Caki2 (cell line): ENCODE measurements at regions not wholly inside any gene's neighbourhood (a gene's known extent, or its start where the extent isn't known, plus 50 kb on each side); places are given as distances from the start of the nearest gene placed in this dataset.
"Not testable (repeated sequence)": the region's sequence is repeated elsewhere in the genome, so short reads cannot be mapped to it uniquely, and the experiment has no call there.

ENCODE experiments used
- DNase-seq: peaks from one replicate; pipeline ENCODE4 v3.0.0-alpha.2; 2015; ENCODE audit warnings: low read depth
- in situ Hi-C: cut with HindIII; loops from 2 replicates; pipeline ENCODE4 v1.10.0; 2016; ENCODE audit warnings: low sequenced_read_pairs, low pct_unique_long_range_greater_than_20kb, mixed read lengths

- no peak for DNase-seq
Measured at GRCh38 chr2:237207646-237208045, 122.0 kb downstream of the COPS8 start.

GRCh38 chr2:237208373-237209260, 122.9 kb downstream of the COPS8 start:
- in situ Hi-C loops, result no loop called here
- DNase-seq, result no peak

More at GRCh38 chr2:237207646-237208045, 122.0 kb downstream of the COPS8 start:
- in situ Hi-C loops, result no loop called here

GRCh38 chr2:237209885-237210284, 124.2 kb downstream of the COPS8 start:
- in situ Hi-C loops, result no loop called here
- DNase-seq, result no peak

GRCh38 chr2:237210297-237210696, 124.6 kb downstream of the COPS8 start:
- in situ Hi-C loops, result no loop called here

GRCh38 chr2:237210763-237211162, 125.1 kb downstream of the COPS8 start:
- no peak for DNase-seq
- in situ Hi-C loops, result no loop called here

More at GRCh38 chr2:237210297-237210696, 124.6 kb downstream of the COPS8 start:
- no peak for DNase-seq

- DNase-seq, in situ Hi-C loops: not testable (repeated sequence)
Measured at GRCh38 chr2:237212356-237213279, 126.9 kb downstream of the COPS8 start.

GRCh38 chr2:237213315-237214022, 127.8 kb downstream of the COPS8 start:
- no peak for DNase-seq
- in situ Hi-C loops, result no loop called here

- no peak for DNase-seq
- in situ Hi-C loops, result no loop called here
Measured at GRCh38 chr2:237214030-237214675, 128.5 kb downstream of the COPS8 start.

- in situ Hi-C loops, result no loop called here
- DNase-seq, result no peak
Measured at GRCh38 chr2:237214963-237215362, 129.3 kb downstream of the COPS8 start.

- no peak for DNase-seq
- in situ Hi-C loops, result no loop called here
Measured at GRCh38 chr2:237217995-237218616, 132.4 kb downstream of the COPS8 start.

GRCh38 chr2:237218756-237219155, 133.1 kb downstream of the COPS8 start:
- in situ Hi-C loops, result no loop called here
- no peak for DNase-seq

- in situ Hi-C loops, result no loop called here
Measured at GRCh38 chr2:237219826-237220225, 134.1 kb downstream of the COPS8 start.

GRCh38 chr2:237221443-237221842, 135.8 kb downstream of the COPS8 start:
- no peak for DNase-seq
- in situ Hi-C loops, result no loop called here

More at GRCh38 chr2:237219826-237220225, 134.1 kb downstream of the COPS8 start:
- DNase-seq, result no peak

- in situ Hi-C loops, result no loop called here
- DNase-seq, result no peak
Measured at GRCh38 chr2:237222178-237222577, 136.5 kb downstream of the COPS8 start.

GRCh38 chr2:237222601-237223041, 136.9 kb downstream of the COPS8 start:
- in situ Hi-C loops, result no loop called here
- no peak for DNase-seq

- in situ Hi-C loops, result no loop called here
- DNase-seq, result peak; percentile 66
Measured at GRCh38 chr2:237223201-237223861, 137.6 kb downstream of the COPS8 start.

GRCh38 chr2:237227190-237227589, 141.5 kb downstream of the COPS8 start:
- DNase-seq, result no peak
- in situ Hi-C loops, result no loop called here
